ENCODE measurements at regions not wholly inside any gene's neighbourhood (a gene's known extent, or its start where the extent isn't known, plus 50 kb on each side); places are given as distances from the start of the nearest gene placed in this dataset.

DNA sequence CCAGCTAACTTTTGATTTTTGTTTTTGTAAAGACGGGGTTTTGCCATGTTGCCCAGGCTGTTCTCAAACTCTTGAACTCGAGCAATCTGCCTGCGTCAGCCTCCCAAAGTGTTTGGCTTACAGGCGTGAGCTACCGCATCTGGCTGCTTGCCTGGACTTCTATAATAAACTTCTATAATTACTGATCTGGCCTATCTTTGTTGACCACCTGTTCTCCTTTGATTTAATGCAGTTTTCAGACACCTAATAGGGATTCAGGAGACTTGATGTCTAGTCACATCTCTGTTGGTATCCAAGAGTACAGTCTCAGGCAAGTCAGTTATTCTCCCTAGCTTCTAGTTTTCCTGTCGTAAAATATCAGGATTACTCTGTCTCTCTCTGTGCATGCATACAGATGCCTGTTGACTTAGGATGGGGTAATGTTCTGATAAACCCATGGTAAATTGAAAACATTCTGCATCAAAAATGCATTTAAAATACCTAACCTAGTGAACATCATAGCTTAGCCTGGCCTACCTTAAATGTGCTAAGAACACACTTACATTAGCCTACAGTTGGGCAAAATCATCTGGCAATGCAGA, 51.5 kb upstream of the NR3C1 start:
- no peak for DNase-seq

GRCh38 chr5:143453720-143454119, 50.2 kb upstream of the NR3C1 start:
- DNase-seq = peak; percentile 13 to 27
